ENCODE measurements at regions not wholly inside any gene's neighbourhood (a gene's known extent, or its start where the extent isn't known, plus 50 kb on each side); places are given as distances from the start of the nearest gene placed in this dataset.

DNA sequence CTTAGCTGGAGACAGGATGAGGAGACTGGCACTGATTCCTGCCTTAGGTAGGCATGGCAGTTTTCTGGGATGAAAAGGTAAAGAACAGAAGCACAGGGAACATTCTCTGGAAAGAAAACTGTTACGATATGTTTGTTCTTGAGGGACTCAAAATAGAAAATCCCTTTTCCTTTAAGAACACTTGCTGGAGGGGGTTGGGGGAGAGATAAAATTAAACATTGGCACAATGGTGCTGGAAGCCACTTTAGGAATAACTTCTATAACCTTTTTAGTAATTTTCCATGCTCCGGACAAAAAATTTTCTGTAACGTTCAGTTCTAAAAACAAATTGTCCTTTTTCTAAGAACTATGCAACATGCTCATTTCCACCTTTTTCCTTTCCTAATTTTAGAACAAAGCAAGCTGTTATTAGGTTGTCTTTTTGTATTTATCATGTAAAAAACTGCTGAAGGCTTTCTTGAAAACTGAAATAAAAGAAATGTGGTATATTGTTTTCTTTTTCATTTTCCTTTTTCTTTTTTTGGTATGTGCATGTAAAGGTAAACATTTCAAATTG, 343.8 kb downstream of the EPHA4 start:
- H3K4me1 Mint-ChIP-seq = no peaks in the 10 kb centered on the region
- H3K9me3 Mint-ChIP-seq = no peaks in the 10 kb centered on the region
- ATAC-seq (replicated peaks) = no peak
- no peak overlapping the region for H3K4me3 Mint-ChIP-seq
- no peaks in the 10 kb centered on the region for H3K36me3 Mint-ChIP-seq (ENCODE audit: low read depth)
- no peak overlapping the region for H3K27ac Mint-ChIP-seq
- no peaks in the 10 kb centered on the region for H3K27me3 Mint-ChIP-seq

DNA sequence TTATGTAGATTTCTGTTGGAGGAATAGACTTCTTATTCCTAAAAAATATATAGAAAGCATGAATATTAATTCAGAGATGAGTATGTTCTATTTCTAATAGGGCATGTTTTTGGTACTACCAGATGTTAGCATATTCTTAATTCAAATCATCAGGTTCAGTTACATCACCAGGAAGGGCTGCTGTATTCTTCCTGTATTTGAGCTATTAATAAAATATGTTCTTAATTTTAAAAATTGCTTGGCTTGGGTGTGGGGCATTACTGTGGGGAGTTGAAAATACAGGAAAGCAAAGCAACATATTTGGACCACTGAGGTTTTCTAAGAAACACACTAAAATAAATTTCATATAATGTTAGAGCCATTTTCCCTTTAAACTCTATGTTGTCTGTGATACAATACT, 343.0 kb downstream of the EPHA4 start:
- no peak for ATAC-seq (replicated peaks)

DNA sequence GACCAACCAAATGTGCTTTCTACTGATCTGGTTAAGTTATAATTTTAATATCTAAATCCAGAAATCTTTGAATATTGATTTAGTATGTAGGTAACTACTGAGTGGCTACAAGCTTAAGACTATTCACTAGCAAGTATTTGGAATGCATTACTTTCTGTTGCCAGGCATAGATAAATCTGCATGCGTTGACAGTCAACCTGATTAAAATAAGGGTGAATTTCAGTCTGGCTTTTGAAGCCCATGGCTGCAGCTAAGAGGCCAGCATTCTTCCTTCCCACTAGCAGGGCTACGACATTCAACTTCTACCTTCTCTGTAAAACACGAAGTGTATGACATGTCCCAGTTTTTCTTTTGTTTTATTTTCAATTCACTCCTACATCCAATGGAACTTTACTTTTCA, 340.6 kb downstream of the EPHA4 start:
- Mint-ChIP-seq H3K4me1 (no peaks in the 10 kb centered on the region), H3K36me3 (ENCODE audit: low read depth) (no peaks in the 10 kb centered on the region), H3K27ac (no peak overlapping the region), H3K27me3 (no peaks in the 10 kb centered on the region), H3K4me3 (no peak overlapping the region), H3K9me3 (no peaks in the 10 kb centered on the region)
- no peak for ATAC-seq (replicated peaks)

More for the DNA sequence above, 343.0 kb downstream of the EPHA4 start:
- Mint-ChIP-seq H3K9me3 (no peaks in the 10 kb centered on the region), H3K36me3 (ENCODE audit: low read depth) (no peaks in the 10 kb centered on the region), H3K27me3 (no peaks in the 10 kb centered on the region), H3K4me1 (no peaks in the 10 kb centered on the region), H3K27ac (no peak overlapping the region), H3K4me3 (no peak overlapping the region)

DNA sequence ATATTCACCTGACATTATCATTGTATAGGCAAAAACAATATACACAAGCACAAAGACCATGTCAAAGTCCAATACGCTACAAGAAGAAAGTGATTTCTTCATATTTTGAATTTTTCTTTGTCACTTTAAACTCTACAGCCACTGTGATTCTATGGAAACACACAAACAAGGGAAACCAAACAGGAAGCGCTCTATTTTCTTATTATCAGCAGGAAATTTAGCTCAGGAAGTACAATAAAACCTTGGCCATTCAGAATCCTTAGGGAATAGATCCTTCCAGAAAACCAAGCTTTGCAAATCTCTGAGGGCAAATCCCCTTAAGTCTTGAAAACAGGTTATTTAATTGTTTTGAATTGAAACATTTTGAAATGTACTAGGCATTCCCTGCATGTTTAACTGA, 336.2 kb downstream of the EPHA4 start:
- no peaks in the 10 kb centered on the region for H3K27me3 Mint-ChIP-seq
- H3K4me3 Mint-ChIP-seq = no peak overlapping the region
- no peaks in the 10 kb centered on the region for H3K36me3 Mint-ChIP-seq (ENCODE audit: low read depth)
- no peaks in the 10 kb centered on the region for H3K9me3 Mint-ChIP-seq
- no peak for ATAC-seq (replicated peaks)
- H3K27ac Mint-ChIP-seq = no peak overlapping the region
- no peaks in the 10 kb centered on the region for H3K4me1 Mint-ChIP-seq

DNA sequence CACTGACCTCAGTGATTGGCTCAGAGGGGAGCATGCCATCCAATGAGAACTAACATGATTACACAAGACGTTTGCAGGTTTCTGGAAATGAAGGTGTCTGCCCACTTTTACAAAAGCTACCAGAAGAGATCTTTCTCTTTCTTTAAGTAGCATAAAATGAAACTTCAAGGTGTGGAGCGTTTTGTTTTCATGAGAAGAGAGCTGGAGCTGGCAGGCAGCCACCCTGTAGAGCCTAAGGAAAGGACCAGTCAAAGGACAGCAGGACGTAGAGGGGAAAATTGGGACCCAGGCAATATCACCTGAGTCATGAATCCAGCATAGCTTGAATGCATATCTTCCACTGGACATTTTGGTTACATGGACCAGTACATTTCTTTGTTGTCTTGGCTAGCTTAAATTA, 331.0 kb downstream of the EPHA4 start:
- H3K27me3 Mint-ChIP-seq = peaks cover 4% of the 10 kb centered on the region

DNA sequence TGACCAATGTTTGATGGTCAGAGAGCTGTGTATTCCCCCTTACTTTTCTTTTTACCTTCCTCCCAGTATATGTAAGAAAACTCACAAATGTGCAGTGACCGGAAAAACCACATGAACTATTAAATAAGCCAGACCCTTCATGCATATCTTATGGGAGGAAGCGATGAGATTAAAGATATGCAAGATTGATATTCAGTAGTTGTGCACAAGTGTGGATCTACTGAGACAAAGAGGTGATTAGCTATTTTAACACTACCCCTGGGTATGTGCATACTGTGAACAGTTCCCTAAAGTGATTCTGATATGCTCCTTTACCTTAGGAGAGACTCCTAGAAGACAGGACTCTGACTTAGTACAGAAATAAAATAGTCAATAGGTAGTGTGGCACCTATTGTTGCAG, 328.3 kb downstream of the EPHA4 start:
- ATAC-seq (replicated peaks) = no peak
- Mint-ChIP-seq H3K36me3 (ENCODE audit: low read depth) (no peaks in the 10 kb centered on the region), H3K4me3 (no peak overlapping the region), H3K4me1 (no peaks in the 10 kb centered on the region), H3K27ac (no peak overlapping the region), H3K27me3 (peaks cover 4% of the 10 kb centered on the region), H3K9me3 (no peaks in the 10 kb centered on the region)

More for the DNA sequence above, 331.0 kb downstream of the EPHA4 start:
- ATAC-seq (replicated peaks) = no peak
- no peak overlapping the region for H3K4me3 Mint-ChIP-seq
- no peaks in the 10 kb centered on the region for H3K4me1 Mint-ChIP-seq
- H3K9me3 Mint-ChIP-seq = no peaks in the 10 kb centered on the region
- no peak overlapping the region for H3K27ac Mint-ChIP-seq
- no peaks in the 10 kb centered on the region for H3K36me3 Mint-ChIP-seq (ENCODE audit: low read depth)

DNA sequence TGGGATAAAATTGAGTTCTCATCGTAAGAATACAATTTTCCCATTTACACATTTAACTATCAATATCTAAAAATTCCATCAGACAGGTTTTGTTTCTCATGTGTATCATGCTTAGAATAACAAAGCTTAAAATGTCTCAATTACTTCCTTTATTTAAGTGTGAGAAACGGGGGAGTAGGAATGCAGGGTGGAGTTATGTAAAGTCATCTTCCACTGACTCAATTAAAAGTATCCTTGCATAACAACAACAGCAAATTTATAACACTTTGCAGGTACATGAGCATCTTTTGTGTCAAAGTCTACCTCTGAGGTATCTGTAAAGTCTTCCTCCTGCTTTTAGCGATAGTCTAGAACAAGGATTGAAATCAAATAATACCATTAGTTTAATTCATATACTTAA, 327.1 kb downstream of the EPHA4 start:
- H3K36me3 Mint-ChIP-seq (ENCODE audit: low read depth) = no peaks in the 10 kb centered on the region
- ATAC-seq (replicated peaks) = no peak
- H3K27ac Mint-ChIP-seq = no peak overlapping the region
- peaks cover 4% of the 10 kb centered on the region for H3K27me3 Mint-ChIP-seq
- no peaks in the 10 kb centered on the region for H3K4me1 Mint-ChIP-seq
- no peak overlapping the region for H3K4me3 Mint-ChIP-seq
- H3K9me3 Mint-ChIP-seq = no peaks in the 10 kb centered on the region

DNA sequence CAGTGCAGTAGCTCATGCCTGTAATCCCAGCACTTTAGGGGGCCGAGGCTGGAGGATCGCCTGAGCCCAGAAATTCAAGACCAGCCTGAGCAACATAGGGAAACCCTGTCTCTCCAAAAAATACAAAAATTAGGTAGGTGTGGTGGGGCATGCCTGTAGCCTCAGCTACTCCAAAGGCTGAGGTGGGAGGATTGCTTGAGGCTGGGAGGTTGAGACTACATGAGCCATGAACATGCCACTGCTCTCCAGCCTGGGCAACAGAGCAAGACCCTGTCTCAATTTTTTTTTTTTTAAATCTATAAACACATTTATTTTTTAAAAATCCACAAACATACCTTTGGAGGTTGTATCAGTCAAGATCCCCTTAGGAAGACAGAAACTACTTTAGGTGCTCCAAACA, 326.3 kb downstream of the EPHA4 start:
- Mint-ChIP-seq H3K27me3 (peaks cover 5% of the 10 kb centered on the region), H3K27ac (no peak overlapping the region), H3K9me3 (peaks cover 1% of the 10 kb centered on the region), H3K4me1 (no peaks in the 10 kb centered on the region), H3K36me3 (ENCODE audit: low read depth) (no peaks in the 10 kb centered on the region), H3K4me3 (no peak overlapping the region)
- ATAC-seq (replicated peaks) = no peak

DNA sequence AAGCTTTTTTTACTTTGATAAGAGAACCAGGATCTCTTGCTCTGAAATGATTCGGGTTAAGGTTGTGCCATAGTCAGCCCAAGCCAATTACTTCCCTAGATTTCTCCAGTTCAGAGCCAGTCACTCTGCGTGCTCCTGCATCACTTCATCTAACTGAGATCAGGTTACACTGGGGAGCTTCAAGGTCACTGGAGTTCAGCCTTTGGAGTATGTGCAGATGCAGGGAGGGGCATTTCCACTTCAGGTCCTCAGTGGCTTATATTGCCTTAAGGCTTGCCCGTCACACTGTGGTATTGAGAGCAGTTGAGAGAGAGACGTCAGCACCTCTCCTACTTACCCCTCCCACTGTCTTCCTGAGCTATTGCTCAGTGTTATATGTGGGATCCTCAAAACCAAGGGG, 317.8 kb downstream of the EPHA4 start:
- Mint-ChIP-seq H3K27me3 (peaks cover 13% of the 10 kb centered on the region), H3K27ac (no peak overlapping the region), H3K36me3 (ENCODE audit: low read depth) (no peaks in the 10 kb centered on the region), H3K4me3 (no peak overlapping the region), H3K9me3 (peaks cover 12% of the 10 kb centered on the region), H3K4me1 (no peaks in the 10 kb centered on the region)
- ATAC-seq (replicated peaks) = no peak

DNA sequence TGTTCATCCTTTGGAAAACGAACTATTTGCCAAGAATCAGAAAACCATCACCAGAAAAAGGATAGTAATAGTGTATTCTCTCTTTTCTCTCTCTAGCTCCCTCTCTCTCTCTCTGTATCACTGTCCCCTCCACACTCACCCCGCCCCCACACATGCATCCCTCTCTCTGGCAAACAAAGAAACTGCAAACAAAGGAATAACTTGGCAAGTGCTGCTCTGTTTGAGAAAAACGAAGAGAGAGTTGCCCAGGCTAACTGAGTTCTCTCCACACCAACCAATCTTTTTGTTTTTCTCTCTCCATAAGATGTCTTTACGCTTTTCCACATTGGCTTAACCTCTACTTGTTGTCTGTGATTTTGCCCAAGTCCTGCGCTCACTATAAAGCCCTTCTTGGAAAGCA, 316.2 kb downstream of the EPHA4 start:
- Mint-ChIP-seq H3K27me3 (peaks cover 11% of the 10 kb centered on the region), H3K27ac (no peak overlapping the region), H3K9me3 (peaks cover 10% of the 10 kb centered on the region), H3K4me1 (no peaks in the 10 kb centered on the region), H3K36me3 (ENCODE audit: low read depth) (no peaks in the 10 kb centered on the region), H3K4me3 (no peak overlapping the region)
- ATAC-seq (replicated peaks) = no peak

DNA sequence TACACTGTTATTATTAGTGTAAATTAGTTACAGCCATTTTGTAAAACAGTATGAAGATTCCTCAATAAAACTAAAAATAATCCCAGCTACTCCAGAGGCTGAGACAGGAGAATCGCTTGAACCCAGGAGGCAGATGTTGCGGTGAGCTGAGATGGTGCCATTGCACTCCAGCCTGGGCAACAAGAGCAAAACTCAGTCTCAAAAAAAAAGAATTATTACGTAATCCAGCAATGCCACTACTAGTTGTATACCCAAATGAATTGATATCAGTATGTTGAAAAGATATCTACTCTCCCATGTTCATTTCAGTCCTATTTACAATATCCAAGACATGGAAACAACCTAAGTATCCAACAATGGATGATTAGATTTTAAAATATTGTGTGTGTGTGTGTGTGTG, 313.6 kb downstream of the EPHA4 start:
- H3K27ac Mint-ChIP-seq = no peak overlapping the region
- H3K36me3 Mint-ChIP-seq (ENCODE audit: low read depth) = no peaks in the 10 kb centered on the region
- no peak for ATAC-seq (replicated peaks)
- peaks cover 19% of the 10 kb centered on the region for H3K27me3 Mint-ChIP-seq
- H3K4me3 Mint-ChIP-seq = no peak overlapping the region
- H3K4me1 Mint-ChIP-seq = no peaks in the 10 kb centered on the region
- peaks cover 9% of the 10 kb centered on the region for H3K9me3 Mint-ChIP-seq

DNA sequence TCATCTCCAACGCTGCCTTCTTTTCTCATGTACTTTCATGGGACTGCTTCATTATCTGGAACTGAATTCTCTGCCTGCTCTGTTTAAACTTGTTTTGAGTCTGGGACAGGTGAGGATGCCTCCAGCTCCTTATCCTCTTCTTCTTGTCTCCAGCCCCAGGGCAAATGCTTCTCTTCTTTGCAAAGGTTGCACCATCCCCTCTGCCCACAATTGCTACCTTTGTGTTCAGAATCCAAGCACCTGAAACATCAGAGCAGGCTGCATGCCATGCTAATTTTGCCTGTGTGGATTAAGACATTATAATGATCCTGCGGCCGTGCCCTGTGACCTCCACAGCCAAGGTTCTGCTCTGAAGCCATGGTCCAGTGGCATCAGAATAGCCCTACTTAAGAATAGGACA, 309.5 kb downstream of the EPHA4 start:
- no peaks in the 10 kb centered on the region for H3K4me1 Mint-ChIP-seq
- no peaks in the 10 kb centered on the region for H3K9me3 Mint-ChIP-seq
- no peak for ATAC-seq (replicated peaks)
- no peak overlapping the region for H3K4me3 Mint-ChIP-seq
- peaks cover 11% of the 10 kb centered on the region for H3K27me3 Mint-ChIP-seq
- no peaks in the 10 kb centered on the region for H3K36me3 Mint-ChIP-seq (ENCODE audit: low read depth)
- H3K27ac Mint-ChIP-seq = no peak overlapping the region

DNA sequence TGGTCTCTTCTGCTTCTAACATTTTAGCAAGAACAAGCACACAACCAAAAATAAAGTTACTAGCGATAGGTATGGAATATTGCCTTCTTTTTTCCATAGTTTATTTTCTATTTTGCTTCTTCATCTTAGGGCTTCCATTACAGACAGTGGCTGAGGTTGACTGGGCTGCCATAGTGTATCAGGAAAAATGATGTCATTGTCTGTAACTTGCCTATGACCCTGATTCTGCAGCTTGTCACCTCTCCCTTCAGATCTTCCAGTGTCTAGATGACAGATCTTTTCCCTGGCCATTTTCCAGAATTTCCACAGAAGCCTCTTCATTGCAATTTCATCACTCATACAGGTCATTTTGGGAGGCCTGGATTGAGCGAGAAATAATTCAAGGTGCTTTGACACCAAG, 308.5 kb downstream of the EPHA4 start:
- Mint-ChIP-seq H3K27ac (no peak overlapping the region), H3K9me3 (no peaks in the 10 kb centered on the region), H3K4me3 (no peak overlapping the region), H3K27me3 (peaks cover 12% of the 10 kb centered on the region), H3K4me1 (no peaks in the 10 kb centered on the region), H3K36me3 (ENCODE audit: low read depth) (no peaks in the 10 kb centered on the region)
- ATAC-seq (replicated peaks) = no peak

DNA sequence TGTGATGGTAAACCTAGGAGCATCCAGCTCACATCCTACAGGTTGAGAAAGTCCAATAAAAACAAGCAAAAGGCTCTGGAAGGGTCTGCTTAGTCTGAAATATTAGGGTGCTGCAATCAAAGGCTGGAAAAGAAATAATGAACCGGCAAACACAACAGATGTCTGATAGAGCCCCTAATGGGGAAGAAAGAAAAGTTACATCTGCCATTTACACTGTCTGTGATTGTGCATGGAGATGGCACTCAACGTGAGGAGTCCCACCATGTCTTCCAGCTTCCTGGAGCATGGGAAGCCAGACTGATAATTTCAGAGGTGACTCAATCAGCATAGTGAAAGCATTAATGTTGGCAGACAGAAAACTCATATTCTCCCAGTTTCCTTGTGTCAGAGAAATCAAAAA, 307.8 kb downstream of the EPHA4 start:
- Mint-ChIP-seq H3K27me3 (peaks cover 13% of the 10 kb centered on the region), H3K36me3 (ENCODE audit: low read depth) (no peaks in the 10 kb centered on the region), H3K9me3 (no peaks in the 10 kb centered on the region), H3K27ac (no peak overlapping the region), H3K4me1 (no peaks in the 10 kb centered on the region), H3K4me3 (no peak overlapping the region)
- ATAC-seq (replicated peaks) = no peak

DNA sequence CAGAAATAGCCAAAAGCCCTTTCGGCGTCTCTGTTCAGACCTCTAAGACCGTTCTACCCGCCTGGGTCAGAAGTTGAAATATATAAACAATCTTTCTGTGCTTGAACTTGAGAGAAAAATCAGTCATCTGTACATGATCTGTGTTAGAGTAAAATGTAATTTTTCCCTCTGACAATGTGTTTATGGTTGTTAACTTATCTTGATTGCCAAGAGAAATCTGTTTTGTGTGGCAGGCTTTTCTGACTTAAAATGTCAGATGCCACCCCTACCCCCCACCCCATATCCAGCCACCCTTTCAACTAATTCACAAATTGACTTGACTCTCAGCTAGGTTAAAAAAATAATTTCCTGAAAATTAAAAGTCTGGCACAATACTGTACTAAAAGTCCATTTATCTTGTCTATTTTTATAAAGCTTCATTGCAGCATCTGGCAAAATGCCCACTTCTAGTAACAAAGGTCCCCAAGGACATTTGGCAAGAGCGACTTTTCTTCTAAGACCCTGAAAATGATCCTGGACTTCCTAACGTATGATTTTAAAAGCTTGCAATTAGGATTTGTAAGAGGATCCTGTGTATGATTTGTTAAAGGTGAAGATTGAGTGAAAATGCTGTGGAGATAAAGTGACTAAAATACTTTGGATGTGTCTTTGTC, 304.2 kb downstream of the EPHA4 start:
- Mint-ChIP-seq H3K4me3 (no peak overlapping the region), H3K4me1 (peaks cover 3% of the 10 kb centered on the region), H3K27me3 (peaks cover 14% of the 10 kb centered on the region), H3K27ac (no peak overlapping the region), H3K9me3 (no peaks in the 10 kb centered on the region), H3K36me3 (ENCODE audit: low read depth) (no peaks in the 10 kb centered on the region)
- no peak for ATAC-seq (replicated peaks)

DNA sequence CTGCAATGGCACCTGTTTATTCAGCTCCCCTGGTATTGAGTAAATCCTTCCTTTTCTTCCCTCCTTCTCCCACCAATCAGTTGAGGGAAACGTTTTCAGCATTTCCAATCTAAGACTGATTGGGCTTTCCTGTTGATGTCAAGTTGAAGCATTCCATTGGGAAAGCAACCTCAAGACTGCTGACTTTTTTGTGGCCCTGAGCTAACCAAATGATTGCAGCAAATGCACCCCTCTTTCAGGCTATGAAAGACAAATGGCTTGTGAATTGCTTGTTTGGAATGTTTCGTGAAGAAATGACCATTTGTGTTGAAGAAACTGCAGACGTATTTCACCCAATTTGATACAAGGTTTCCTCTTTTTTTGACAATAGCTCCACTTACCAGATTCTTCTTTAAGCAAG, 303.5 kb downstream of the EPHA4 start:
- Mint-ChIP-seq H3K36me3 (ENCODE audit: low read depth) (no peaks in the 10 kb centered on the region), H3K9me3 (no peaks in the 10 kb centered on the region), H3K27ac (no peak overlapping the region), H3K27me3 (peaks cover 12% of the 10 kb centered on the region), H3K4me3 (no peak overlapping the region), H3K4me1 (peaks cover 3% of the 10 kb centered on the region)
- ATAC-seq (replicated peaks) = no peak
